ENCODE measurements at regions not wholly inside any gene's neighbourhood (a gene's known extent, or its start where the extent isn't known, plus 50 kb on each side); places are given as distances from the start of the nearest gene placed in this dataset.
A peak's percentile ranks its signal among the peaks of the same experiment; 100 is the strongest.

DNA sequence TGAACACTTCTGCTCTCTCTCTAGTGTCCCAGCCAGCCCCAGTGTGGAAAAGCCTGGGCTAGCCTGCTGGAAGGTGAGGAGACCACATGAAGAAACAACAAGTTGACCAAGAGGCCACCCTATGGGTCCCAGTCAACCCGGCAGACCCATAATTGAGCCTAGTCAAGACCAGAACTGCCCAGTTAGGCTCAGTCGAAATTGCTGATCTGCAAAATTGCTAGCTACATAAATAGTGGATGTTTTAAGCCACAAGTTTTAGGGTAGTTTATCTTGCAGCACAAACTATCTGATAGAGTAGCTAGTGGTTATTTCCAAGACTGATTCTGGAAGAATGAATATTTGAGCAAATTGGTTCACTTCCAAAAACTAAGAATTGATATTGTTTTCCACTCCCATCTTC lies 82.3 kb upstream of the CCDC112 start:
- intact Hi-C loops (cut with DNase I; ENCODE audit: low total_unique reads) = no loop called here

DNA sequence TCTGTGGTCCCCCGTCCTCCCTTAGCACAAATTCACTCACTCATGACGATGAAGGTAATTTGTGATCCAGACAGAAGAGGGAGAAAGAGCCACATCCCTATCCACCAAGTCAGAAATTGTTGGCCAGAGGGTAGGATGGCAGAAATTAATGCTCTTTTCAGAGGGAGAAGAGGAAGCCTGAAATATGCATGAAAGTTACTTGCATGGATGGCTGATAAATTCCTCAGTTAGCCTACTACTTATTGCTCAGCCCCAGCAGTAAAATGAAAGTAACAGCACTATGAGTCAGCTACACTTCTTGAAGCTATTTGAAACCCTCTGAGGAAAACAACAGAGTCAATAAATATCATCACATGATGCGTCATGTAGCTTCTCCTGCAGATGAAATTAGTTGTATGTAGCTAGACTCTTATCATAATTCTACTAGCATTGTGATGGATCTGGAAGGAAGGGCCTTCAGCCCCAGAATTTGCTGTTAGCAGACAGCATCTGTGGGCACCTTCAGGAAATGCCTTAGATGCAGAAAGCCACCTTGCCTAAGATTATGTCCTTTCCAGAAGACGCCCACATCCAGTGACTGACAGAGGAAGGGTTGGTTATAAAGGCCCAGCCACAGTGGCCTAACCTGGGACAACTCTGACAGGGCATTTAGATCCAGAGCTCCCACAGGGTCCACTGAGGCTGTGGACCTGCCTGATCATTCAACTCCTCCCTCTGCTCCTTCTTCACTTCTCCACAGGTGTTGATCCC lies 81.2 kb upstream of the CCDC112 start:
- WGBS, 2 donors = 64 to 74% methylated on average over 4 of the region's 4 CpGs
- Histone ChIP-seq H3K4me3 (no peak overlapping the region), H3K27ac (no peak overlapping the region), H3K4me1 (no peaks in the 10 kb centered on the region), H3K27me3 (no peaks in the 10 kb centered on the region), H3K36me3 (ENCODE audit: low read depth, missing control alignments) (no peaks in the 10 kb centered on the region), H3K9me3 (no peaks in the 10 kb centered on the region)
- no peak for TF ChIP-seq POLR2A (IDR thresholded peaks at IDR 0.05)
- TF ChIP-seq, protein P1, sequence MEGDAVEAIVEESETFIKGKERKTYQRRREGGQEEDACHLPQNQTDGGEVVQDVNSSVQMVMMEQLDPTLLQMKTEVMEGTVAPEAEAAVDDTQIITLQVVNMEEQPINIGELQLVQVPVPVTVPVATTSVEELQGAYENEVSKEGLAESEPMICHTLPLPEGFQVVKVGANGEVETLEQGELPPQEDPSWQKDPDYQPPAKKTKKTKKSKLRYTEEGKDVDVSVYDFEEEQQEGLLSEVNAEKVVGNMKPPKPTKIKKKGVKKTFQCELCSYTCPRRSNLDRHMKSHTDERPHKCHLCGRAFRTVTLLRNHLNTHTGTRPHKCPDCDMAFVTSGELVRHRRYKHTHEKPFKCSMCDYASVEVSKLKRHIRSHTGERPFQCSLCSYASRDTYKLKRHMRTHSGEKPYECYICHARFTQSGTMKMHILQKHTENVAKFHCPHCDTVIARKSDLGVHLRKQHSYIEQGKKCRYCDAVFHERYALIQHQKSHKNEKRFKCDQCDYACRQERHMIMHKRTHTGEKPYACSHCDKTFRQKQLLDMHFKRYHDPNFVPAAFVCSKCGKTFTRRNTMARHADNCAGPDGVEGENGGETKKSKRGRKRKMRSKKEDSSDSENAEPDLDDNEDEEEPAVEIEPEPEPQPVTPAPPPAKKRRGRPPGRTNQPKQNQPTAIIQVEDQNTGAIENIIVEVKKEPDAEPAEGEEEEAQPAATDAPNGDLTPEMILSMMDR (IDR thresholded peaks at IDR 0.05) = peak in 1 of 3 experiments; percentile 2
- intact Hi-C loops (cut with DNase I; ENCODE audit: low total_unique reads) = no loop called here
- DNase-seq = no peak

More for the DNA sequence above, 82.3 kb upstream of the CCDC112 start:
- Histone ChIP-seq H3K4me1 (no peaks in the 10 kb centered on the region), H3K9me3 (no peaks in the 10 kb centered on the region), H3K36me3 (ENCODE audit: low read depth, missing control alignments) (no peaks in the 10 kb centered on the region), H3K27me3 (no peaks in the 10 kb centered on the region), H3K27ac (no peak overlapping the region), H3K4me3 (no peak overlapping the region)
- WGBS, 2 donors = 92 to 95% methylated on average over 2 of the region's 2 CpGs
- TF ChIP-seq POLR2A (IDR thresholded peaks at IDR 0.05) = no peak
- TF ChIP-seq, protein P1 (IDR thresholded peaks at IDR 0.05) = no peak
- no peak for DNase-seq

DNA sequence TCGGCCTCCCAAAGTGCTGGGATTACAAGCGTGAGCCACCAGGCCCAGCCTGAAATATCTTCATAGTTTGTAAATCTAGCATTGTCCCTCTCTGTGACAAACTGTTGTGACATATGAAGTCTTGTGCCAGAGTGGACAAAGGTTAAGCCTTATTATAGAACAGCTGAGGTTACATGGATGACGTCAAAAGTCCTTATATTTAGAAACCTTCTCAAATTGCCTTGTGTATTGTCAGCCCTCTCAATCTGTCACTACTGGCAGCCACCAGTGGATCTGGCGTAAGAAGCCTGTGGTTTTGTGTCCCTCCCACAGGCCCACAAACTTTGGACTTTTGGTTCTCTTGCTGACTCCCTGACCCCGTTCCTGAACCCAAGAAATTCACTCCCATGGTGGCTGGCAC lies 79.4 kb upstream of the CCDC112 start:
- no peak overlapping the region for H3K27ac ChIP-seq
- no peaks in the 10 kb centered on the region for H3K4me1 ChIP-seq
- TF ChIP-seq, protein P1 (IDR thresholded peaks at IDR 0.05) = no peak
- TF ChIP-seq POLR2A (IDR thresholded peaks at IDR 0.05) = no peak
- DNase-seq = no peak
- no peaks in the 10 kb centered on the region for H3K27me3 ChIP-seq
- intact Hi-C loops (cut with DNase I; ENCODE audit: low total_unique reads) = no loop called here
- 77 to 92% methylated on average over 5 of the region's 5 CpGs for WGBS, 2 donors
- H3K9me3 ChIP-seq = no peaks in the 10 kb centered on the region
- no peaks in the 10 kb centered on the region for H3K36me3 ChIP-seq (ENCODE audit: low read depth, missing control alignments)
- H3K4me3 ChIP-seq = no peak overlapping the region

DNA sequence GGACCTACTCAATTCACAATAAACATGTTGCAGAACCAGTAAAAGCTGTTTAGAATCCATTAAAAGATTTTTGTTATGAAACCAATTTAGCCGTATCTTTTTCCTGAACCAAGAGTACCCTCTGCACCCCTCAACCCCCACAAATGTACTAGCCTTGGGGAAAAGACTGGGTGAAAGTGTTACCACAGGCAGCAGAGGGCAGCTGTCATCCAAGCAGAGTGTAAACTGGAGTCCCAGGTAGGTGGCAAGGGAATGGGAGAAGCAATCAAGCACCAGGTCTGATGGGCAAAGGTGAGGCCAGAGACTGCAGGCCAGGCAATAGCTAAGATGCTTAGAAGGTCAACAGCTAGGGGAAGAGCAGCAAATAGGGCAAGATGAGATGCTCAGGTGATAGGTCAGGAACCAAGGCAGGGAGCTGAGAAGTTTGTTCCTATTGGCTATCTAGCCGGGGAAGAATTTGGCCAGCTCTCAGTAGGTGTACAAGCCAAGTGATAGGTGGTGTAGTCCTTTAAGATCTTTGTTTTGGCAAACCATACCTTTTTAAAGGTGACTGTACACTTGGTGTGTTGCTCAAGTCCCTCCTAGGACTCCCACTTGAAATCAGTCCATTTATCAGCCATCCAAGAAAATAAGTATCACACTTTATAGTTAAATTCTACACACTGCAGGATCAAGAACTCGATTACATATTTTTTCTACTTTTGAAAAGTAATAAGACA lies 77.8 kb upstream of the CCDC112 start:
- Histone ChIP-seq H3K9me3 (no peaks in the 10 kb centered on the region), H3K27me3 (no peaks in the 10 kb centered on the region), H3K4me1 (no peaks in the 10 kb centered on the region), H3K27ac (no peak overlapping the region), H3K36me3 (ENCODE audit: low read depth, missing control alignments) (no peaks in the 10 kb centered on the region), H3K4me3 (no peak overlapping the region)
- TF ChIP-seq, protein P1 (IDR thresholded peaks at IDR 0.05) = no peak
- TF ChIP-seq POLR2A (IDR thresholded peaks at IDR 0.05) = no peak
- WGBS, 2 donors = 87 to 92% methylated on average over 3 of the region's 3 CpGs
- DNase-seq = no peak
- intact Hi-C loops (cut with DNase I; ENCODE audit: low total_unique reads) = no loop called here

Data from testis (tissue), 2 donors.